DMS 273 (cell line): ENCODE measurements at regions not wholly inside any gene's neighbourhood (a gene's known extent, or its start where the extent isn't known, plus 50 kb on each side); places are given as distances from the start of the nearest gene placed in this dataset.
"Not testable (repeated sequence)": the region's sequence is repeated elsewhere in the genome, so short reads cannot be mapped to it uniquely, and the experiment has no call there.

Source experiments
- DNase-seq: peaks from one replicate; lab custom pipeline; 2025; ENCODE audit not compliant: unreplicated experiment; lab: John Stamatoyannopoulos, UW

- DNase-seq, result no peak
These were observed 532.4 kb upstream of the ITGA1 start for GRCh38 chr5:52255308-52255707.

GRCh38 chr5:52262844-52263243 is 524.9 kb upstream of the ITGA1 start:
- no peak for DNase-seq

- DNase-seq, result no peak
These were observed 518.3 kb upstream of the ITGA1 start for GRCh38 chr5:52269401-52269800.

- DNase-seq, result no peak
These were observed 517.9 kb upstream of the ITGA1 start for GRCh38 chr5:52269859-52270258.

- no peak for DNase-seq
These were observed 512.1 kb upstream of the ITGA1 start for GRCh38 chr5:52275639-52276038.

- DNase-seq, result no peak
These were observed 510.6 kb upstream of the ITGA1 start for GRCh38 chr5:52277101-52277500.

- no peak for DNase-seq
These were observed 505.1 kb upstream of the ITGA1 start for GRCh38 chr5:52282647-52283046.

GRCh38 chr5:52283221-52283620 is 504.5 kb upstream of the ITGA1 start:
- DNase-seq, result no peak

GRCh38 chr5:52300703-52301372 is 486.9 kb upstream of the ITGA1 start:
- no peak for DNase-seq

- DNase-seq, result not testable (repeated sequence)
These were observed 482.9 kb upstream of the ITGA1 start for GRCh38 chr5:52304816-52305215.

- DNase-seq, result no peak
These were observed 459.4 kb upstream of the ITGA1 start for GRCh38 chr5:52328220-52328806.

- DNase-seq, result no peak
These were observed 456.0 kb upstream of the ITGA1 start for GRCh38 chr5:52331725-52332124.

GRCh38 chr5:52334367-52334766 is 453.3 kb upstream of the ITGA1 start:
- no peak for DNase-seq

GRCh38 chr5:52339285-52339684 is 448.4 kb upstream of the ITGA1 start:
- no peak for DNase-seq

GRCh38 chr5:52342361-52342760 is 445.4 kb upstream of the ITGA1 start:
- DNase-seq, result peak; percentile 4

GRCh38 chr5:52356311-52356918 is 431.3 kb upstream of the ITGA1 start:
- DNase-seq, result peak; percentile 32

GRCh38 chr5:52359261-52359660 is 428.5 kb upstream of the ITGA1 start:
- DNase-seq, result no peak

- no peak for DNase-seq
These were observed 426.7 kb upstream of the ITGA1 start for GRCh38 chr5:52360985-52361384.

GRCh38 chr5:52374286-52374685 is 413.4 kb upstream of the ITGA1 start:
- DNase-seq, result no peak

- DNase-seq, result no peak
These were observed 411.7 kb upstream of the ITGA1 start for GRCh38 chr5:52375969-52376368.

- no peak for DNase-seq
These were observed 411.1 kb upstream of the ITGA1 start for GRCh38 chr5:52376592-52376991.

GRCh38 chr5:52378237-52378636 is 409.5 kb upstream of the ITGA1 start:
- DNase-seq, result no peak

GRCh38 chr5:52388349-52388748 is 399.4 kb upstream of the ITGA1 start:
- DNase-seq, result no peak
